Activated T-helper 1 cell treated with anti-CD3 and anti-CD28 coated beads, Interleukin-12 subunit alpha, Interleukin-12 subunit beta, Interleukin-2, Interleukin-4 antibody, amounts not matched to agents 30 ng/mL and 10 ng/mL and 1 ng/mL, durations not matched to agents 14 hours and 24 hours and 36 hours (primary cell): ENCODE measurements at regions not wholly inside any gene's neighbourhood (a gene's known extent, or its start where the extent isn't known, plus 50 kb on each side); places are given as distances from the start of the nearest gene placed in this dataset.
"Not testable (repeated sequence)": the region's sequence is repeated elsewhere in the genome, so short reads cannot be mapped to it uniquely, and the experiment has no call there.

Source experiments
- DNase-seq: peaks from one replicate; pipeline ENCODE4 v3.0.0; 2021; ENCODE audit warnings: low spot score
- H3K27ac Mint-ChIP-seq: one replicate; pipeline ENCODE4 v1.8.0; 2021; ENCODE audit warnings: mild to moderate bottlenecking, mixed read lengths
- H3K27me3 Mint-ChIP-seq: one replicate; pipeline ENCODE4 v1.8.0; 2022; ENCODE audit warnings: mild to moderate bottlenecking, moderate library complexity, mixed read lengths; ENCODE audit not compliant: insufficient read depth
- H3K36me3 Mint-ChIP-seq: one replicate; pipeline ENCODE4 v1.8.0; 2021; ENCODE audit warnings: low read depth, mixed read lengths
- H3K4me1 Mint-ChIP-seq: one replicate; pipeline ENCODE4 v1.8.0; 2021; ENCODE audit warnings: low read depth, mixed read lengths
- H3K4me3 Mint-ChIP-seq: one replicate; pipeline ENCODE4 v1.8.0; 2021; ENCODE audit warnings: mild to moderate bottlenecking, moderate library complexity, mixed read lengths
- H3K9me3 Mint-ChIP-seq: one replicate; pipeline ENCODE4 v1.8.0; 2021; ENCODE audit warnings: mixed read lengths
- intact Hi-C: fragments of 100-400 bp; cut with micrococcal nuclease; formaldehyde crosslinking; loops from one replicate; pipeline ENCODE4 v1.15.1; 2024

DNA sequence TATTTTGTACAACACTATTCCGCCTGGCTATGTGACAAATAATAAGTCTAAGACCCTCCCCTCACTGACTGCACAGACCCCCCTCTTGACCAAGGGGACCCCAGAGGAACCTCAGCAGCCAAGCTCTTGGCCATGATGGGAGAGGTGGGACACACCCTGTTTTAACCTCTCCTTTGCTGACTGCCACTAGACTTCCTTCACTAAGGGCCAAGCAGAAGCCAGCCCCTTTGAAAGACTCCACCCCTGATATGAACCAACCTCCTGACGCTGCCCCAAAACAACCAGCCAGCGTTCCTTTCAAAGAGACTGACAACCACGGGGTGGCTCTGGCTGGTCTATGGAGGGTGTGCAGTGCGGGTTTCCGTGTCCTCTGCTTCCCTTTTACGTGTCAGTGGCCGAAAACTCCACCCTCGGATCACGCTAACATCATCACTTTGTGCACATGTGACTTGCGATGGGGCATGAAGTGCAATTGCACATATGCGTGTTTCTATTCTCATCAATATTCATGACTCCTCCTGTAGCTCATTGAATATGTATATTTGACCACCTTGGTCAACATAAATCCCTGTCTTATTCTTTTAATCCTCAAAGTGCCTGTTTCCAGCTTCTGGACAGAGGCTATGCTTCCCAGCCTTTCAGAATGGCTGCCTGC is 643.9 kb downstream of the TBC1D22A start:
- intact Hi-C loops: no loop called here
- no peak for DNase-seq
- Mint-ChIP-seq H3K4me3 (no peak overlapping the region), H3K27ac (no peak overlapping the region), H3K27me3 (peaks cover 2% of the 10 kb centered on the region), H3K9me3 (no peaks in the 10 kb centered on the region), H3K36me3 (no peaks in the 10 kb centered on the region), H3K4me1 (no peaks in the 10 kb centered on the region)

- intact Hi-C loops, H3K27ac Mint-ChIP-seq, DNase-seq, H3K4me1 Mint-ChIP-seq, H3K4me3 Mint-ChIP-seq, H3K9me3 Mint-ChIP-seq, H3K36me3 Mint-ChIP-seq, H3K27me3 Mint-ChIP-seq: not testable (repeated sequence)
These were observed 642.8 kb downstream of the TBC1D22A start for GRCh38 chr22:47405222-47405621.

DNA sequence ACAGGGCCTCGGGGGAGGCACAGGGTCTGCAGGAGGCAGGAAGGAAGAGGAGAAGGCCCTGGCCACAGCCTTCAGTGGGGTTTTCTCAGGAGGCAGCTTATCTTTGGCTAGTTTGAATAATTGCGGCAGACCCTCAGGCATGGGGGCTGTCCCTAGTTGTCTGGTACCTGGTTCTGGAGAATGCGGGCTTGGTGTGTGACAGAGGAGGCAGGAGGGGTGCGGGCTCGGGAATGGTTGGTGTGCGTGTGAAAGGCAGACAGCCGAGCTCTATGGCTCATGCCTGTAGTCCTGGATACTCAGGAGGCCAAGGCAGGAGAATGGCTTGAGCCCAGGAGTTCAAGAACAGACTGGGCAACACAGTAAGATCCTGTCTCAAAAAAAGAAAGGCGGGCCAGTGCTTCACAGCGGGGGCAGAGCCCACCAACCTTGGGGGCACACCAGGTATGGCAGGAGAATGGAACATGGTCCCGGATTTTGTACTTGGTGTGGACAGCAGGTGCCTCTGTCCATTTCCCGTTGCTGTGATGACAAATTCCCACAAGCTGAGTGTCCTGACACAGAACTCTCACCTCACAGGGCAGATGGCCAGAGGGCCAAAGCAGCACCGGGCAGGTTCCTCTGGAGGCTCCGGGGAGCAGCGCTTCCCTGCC is 640.6 kb downstream of the TBC1D22A start:
- Mint-ChIP-seq H3K4me3 (no peak overlapping the region), H3K27me3 (peaks cover 2% of the 10 kb centered on the region), H3K9me3 (no peaks in the 10 kb centered on the region), H3K36me3 (no peaks in the 10 kb centered on the region), H3K27ac (no peak overlapping the region), H3K4me1 (no peaks in the 10 kb centered on the region)
- intact Hi-C loops: no loop called here
- DNase-seq: no peak

DNA sequence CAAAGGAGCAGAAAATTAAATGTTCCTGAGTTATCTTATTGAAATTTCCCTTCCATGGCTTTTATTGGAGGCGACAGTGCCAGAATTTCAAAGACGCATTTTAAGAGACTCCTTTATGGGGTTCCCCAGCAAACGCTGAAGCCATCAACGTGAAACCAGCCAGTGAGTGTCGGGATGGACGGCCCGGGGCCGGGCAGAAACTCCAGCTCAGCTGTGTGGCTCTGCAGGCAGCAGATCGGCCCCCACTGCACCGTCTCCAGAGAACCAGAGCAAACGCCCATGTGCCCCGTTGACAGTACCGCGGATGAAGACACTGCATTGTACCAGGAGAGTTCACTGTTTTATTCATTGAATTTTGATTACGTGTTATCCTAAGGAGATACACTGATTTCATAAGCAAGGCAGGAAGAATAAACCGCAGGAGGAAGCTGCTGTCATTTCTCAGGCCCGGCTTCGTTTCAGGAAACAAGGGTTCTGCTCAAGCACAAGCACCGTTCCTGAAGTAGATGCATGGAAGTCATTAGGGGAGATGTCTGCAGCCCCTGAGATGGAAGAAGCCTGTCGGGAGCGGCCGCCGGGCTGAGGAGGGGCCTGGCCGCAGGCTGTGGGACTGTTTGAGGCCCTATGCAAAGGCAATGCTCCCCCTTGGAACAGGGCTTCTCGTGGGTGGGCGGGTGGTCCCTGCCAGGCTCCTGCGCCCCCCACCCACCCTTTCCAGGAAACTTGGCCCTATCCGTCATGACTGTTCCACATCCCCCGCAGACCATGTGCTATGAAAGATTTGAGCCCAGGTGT is 639.7 kb downstream of the TBC1D22A start:
- no peak overlapping the region for H3K27ac Mint-ChIP-seq
- H3K9me3 Mint-ChIP-seq: no peaks in the 10 kb centered on the region
- no peak overlapping the region for H3K4me3 Mint-ChIP-seq
- DNase-seq: no peak
- H3K36me3 Mint-ChIP-seq: no peaks in the 10 kb centered on the region
- H3K4me1 Mint-ChIP-seq: no peaks in the 10 kb centered on the region
- intact Hi-C loops: no loop called here
- H3K27me3 Mint-ChIP-seq: peaks cover 2% of the 10 kb centered on the region

DNA sequence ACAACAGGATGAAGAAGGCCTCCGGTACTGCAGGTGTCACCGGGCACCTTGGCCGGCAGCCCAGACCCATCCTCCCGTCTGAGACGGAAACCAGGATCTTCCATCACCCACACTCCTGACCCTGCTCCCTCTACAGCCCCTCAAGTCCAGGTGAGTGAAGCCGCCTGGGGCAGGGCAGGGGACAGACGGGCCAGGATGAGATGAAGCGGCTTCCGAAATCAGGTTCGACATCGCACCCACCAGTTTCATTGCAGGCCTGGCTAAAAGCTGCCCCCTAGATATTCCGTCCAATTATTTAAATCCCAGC is 639.1 kb downstream of the TBC1D22A start:
- no peaks in the 10 kb centered on the region for H3K4me1 Mint-ChIP-seq
- DNase-seq: no peak
- intact Hi-C loops: no loop called here

DNA sequence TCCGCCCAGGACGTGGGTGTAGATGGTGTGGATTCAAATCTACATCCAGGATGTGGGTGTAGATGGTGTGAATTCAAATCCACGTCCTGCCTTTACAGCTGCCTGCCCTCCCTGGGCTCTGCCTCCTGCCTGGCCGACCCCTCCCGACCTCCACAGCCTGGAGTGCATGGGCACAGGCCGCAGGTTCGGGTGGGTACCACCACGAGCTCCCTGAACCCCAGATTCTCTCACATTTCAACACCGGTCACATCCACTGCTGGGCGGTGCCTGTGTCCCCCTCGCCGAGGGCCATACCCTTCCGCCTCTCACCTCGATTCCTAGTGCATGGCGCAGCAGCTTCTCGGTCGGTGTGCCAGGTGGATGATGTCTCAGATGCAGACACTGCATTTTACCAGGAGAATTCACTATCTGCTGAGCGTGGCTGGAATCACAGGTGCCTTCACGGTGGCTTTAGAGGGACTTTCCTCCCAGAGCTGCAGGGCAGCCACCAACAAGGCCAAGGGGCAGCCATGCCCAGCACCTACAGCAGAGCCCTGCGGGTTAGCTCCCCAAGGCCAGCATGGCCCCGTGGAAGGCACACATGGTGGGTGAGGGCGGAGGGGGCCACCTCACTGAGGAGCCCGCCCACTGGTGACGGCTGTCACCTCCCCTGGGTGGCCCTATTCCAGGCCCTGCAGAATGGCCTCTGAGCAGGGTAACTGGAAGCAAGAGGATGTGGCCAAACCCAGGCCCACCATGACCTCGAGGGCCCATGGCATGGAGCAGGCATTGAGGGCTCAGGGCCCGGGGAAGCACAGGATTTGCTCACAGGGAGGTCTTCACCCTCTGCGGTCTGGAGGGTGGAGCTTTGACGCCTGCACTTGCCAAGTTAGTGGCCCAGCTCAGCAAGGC is 638.5 kb downstream of the TBC1D22A start:
- no peak overlapping the region for H3K4me3 Mint-ChIP-seq
- H3K27ac Mint-ChIP-seq: no peak overlapping the region
- no peak for DNase-seq
- no peaks in the 10 kb centered on the region for H3K36me3 Mint-ChIP-seq
- intact Hi-C loops: no loop called here
- no peaks in the 10 kb centered on the region for H3K27me3 Mint-ChIP-seq
- H3K4me1 Mint-ChIP-seq: no peaks in the 10 kb centered on the region
- H3K9me3 Mint-ChIP-seq: no peaks in the 10 kb centered on the region

More for the DNA sequence above, 639.1 kb downstream of the TBC1D22A start:
- Mint-ChIP-seq H3K4me3 (no peak overlapping the region), H3K27me3 (no peaks in the 10 kb centered on the region), H3K9me3 (no peaks in the 10 kb centered on the region), H3K36me3 (no peaks in the 10 kb centered on the region), H3K27ac (no peak overlapping the region)

GRCh38 chr22:47400131-47400530 is 637.7 kb downstream of the TBC1D22A start:
- H3K4me1 Mint-ChIP-seq, H3K27ac Mint-ChIP-seq, H3K4me3 Mint-ChIP-seq, intact Hi-C loops, H3K36me3 Mint-ChIP-seq, H3K9me3 Mint-ChIP-seq, H3K27me3 Mint-ChIP-seq, DNase-seq: not testable (repeated sequence)

GRCh38 chr22:47398921-47399790 is 636.7 kb downstream of the TBC1D22A start:
- intact Hi-C loops: no loop called here
- H3K27me3 Mint-ChIP-seq: no peaks in the 10 kb centered on the region
- no peak overlapping the region for H3K27ac Mint-ChIP-seq
- H3K36me3 Mint-ChIP-seq: no peaks in the 10 kb centered on the region
- no peaks in the 10 kb centered on the region for H3K4me1 Mint-ChIP-seq
- no peak for DNase-seq
- no peak overlapping the region for H3K4me3 Mint-ChIP-seq
- no peaks in the 10 kb centered on the region for H3K9me3 Mint-ChIP-seq

GRCh38 chr22:47398491-47398890 is 636.0 kb downstream of the TBC1D22A start:
- Mint-ChIP-seq H3K4me1 (no peaks in the 10 kb centered on the region), H3K27ac (no peak overlapping the region), H3K36me3 (no peaks in the 10 kb centered on the region)

GRCh38 chr22:47397673-47398072 is 635.2 kb downstream of the TBC1D22A start:
- H3K9me3 Mint-ChIP-seq: no peaks in the 10 kb centered on the region
- intact Hi-C loops: no loop called here
- H3K27me3 Mint-ChIP-seq: no peaks in the 10 kb centered on the region
- no peak overlapping the region for H3K4me3 Mint-ChIP-seq
- no peaks in the 10 kb centered on the region for H3K4me1 Mint-ChIP-seq
- no peaks in the 10 kb centered on the region for H3K36me3 Mint-ChIP-seq
- no peak overlapping the region for H3K27ac Mint-ChIP-seq
- DNase-seq: no peak

More at GRCh38 chr22:47398491-47398890, 636.0 kb downstream of the TBC1D22A start:
- Mint-ChIP-seq H3K9me3 (no peaks in the 10 kb centered on the region), H3K4me3 (no peak overlapping the region), H3K27me3 (no peaks in the 10 kb centered on the region)
- intact Hi-C loops: no loop called here
- no peak for DNase-seq

DNA sequence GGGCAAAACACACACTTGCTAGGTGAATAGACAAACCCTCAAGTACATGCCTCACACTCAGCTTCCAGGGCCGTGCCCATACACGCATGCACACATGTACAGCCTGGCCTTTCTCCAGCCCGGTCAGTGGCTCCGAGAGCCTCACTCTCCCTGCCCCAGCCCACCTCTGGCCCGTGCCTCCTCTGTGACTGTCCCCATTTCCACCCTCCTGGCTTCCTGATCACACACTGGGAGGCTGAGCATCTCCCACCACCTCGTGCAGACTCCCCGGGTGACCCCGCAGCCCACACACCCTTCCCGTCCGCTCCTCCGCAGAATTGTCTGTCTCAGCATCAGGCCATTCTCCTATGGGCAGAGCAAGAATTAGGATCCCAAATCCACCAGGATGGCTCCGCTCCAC is 634.1 kb downstream of the TBC1D22A start:
- DNase-seq: no peak
- no peaks in the 10 kb centered on the region for H3K36me3 Mint-ChIP-seq
- H3K4me3 Mint-ChIP-seq: no peak overlapping the region
- no peaks in the 10 kb centered on the region for H3K27me3 Mint-ChIP-seq
- no peaks in the 10 kb centered on the region for H3K9me3 Mint-ChIP-seq
- H3K4me1 Mint-ChIP-seq: no peaks in the 10 kb centered on the region
- H3K27ac Mint-ChIP-seq: no peak overlapping the region
- intact Hi-C loops: no loop called here

DNA sequence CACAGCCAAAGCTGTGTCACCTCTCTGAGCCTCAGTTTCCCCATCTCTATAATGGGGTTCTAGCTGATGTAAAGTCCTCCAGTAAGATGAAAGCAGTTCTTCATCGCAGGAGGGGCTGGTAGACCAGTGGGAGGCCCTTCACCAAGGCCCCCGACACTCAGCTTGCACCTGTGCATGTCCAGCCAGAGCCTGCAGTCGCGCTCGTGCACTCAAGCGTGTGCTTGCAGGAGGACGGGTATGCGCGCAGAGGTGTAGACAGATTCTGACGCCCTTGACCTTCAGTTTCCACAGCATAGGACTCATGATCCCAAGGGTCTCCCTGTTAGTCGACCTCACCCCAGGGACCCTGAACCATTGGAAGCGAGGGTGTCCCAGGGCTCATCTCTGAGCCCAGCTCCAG is 633.7 kb downstream of the TBC1D22A start:
- no peaks in the 10 kb centered on the region for H3K9me3 Mint-ChIP-seq
- H3K36me3 Mint-ChIP-seq: no peaks in the 10 kb centered on the region
- H3K4me3 Mint-ChIP-seq: no peak overlapping the region
- no peak for DNase-seq
- H3K4me1 Mint-ChIP-seq: no peaks in the 10 kb centered on the region
- no peaks in the 10 kb centered on the region for H3K27me3 Mint-ChIP-seq
- H3K27ac Mint-ChIP-seq: no peak overlapping the region
- intact Hi-C loops: no loop called here
